Iris pigment epithelial cell (primary cell): ENCODE measurements at regions not wholly inside any gene's neighbourhood (a gene's known extent, or its start where the extent isn't known, plus 50 kb on each side); places are given as distances from the start of the nearest gene placed in this dataset.
A peak's percentile ranks its signal among the peaks of the same experiment; 100 is the strongest.
"Not testable (repeated sequence)": the region's sequence is repeated elsewhere in the genome, so short reads cannot be mapped to it uniquely, and the experiment has no call there.

ENCODE experiments used
- DNase-seq: peaks from one replicate; pipeline ENCODE4 v3.0.0-alpha.2; 2011; ENCODE audit warnings: low read depth

DNA sequence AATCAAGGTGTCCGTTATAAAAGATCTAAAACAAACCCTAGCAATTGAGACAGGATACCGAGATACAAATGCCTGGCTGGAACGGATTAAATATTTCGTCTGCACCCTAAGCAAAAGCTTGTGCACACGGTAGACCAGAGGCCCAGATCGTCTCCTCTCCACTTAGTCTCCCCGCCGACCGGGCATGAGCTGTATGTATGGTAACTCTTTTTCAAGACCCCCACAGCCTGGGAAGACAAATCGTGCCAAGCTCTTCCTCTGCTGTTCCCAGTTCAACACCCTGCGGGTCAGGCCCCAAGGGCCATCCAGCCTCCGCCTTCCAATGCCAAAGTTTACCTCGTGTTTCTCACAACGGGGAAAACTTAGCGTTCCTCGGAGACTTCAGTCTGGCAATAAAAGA, 285.7 kb upstream of the GALNT17 start:
- no peak for DNase-seq

DNA sequence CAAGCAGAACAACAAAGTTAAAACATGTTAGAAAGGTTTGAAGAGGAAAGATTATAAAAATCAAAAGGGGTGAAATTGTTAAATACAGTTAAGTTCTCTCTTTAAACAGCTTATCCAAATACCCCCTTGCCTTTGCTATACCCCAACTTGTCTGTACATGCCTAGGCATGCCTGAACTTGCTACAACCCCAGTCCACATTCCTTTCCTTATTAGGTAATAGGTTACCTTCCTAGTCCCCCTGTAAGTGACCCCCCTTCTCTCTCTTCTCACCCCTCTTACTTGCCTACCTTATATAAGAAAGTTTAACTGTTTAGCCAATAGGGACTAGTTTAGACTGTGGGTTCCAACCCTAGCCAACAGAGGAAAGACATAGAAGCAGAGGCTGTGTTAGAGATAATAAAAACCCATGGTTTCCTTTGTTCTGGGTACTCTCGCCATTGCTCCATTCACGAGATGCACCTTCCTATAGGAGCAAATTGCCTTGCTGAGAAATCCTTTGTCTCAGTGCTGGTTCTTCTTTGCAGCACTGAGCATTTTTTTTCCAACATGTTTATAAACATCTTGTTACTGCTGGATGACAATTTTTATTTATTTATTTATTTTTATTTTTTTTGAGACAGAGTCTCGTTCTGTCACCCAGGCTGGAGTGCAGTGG, 282.2 kb upstream of the GALNT17 start:
- no peak for DNase-seq

DNA sequence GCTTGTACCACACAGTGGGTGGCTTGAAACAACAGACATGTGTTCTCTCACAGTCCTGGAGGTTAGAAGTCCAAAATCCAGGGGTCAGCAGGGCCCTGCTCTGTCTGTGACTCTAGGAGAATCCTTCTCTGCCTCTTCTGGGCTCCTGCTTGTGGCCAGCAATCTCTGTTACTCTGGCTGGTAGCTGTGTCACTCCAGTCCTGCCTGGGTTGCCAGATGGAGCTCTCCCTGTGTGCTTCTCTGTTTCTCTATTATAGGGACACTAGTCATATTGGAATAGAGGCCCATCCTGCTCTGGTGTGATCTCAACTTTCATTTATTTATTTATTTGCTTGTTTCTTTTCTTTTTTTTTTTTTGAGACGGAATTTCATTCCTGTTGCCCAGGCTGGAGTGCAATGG, 276.6 kb upstream of the GALNT17 start:
- no peak for DNase-seq

DNA sequence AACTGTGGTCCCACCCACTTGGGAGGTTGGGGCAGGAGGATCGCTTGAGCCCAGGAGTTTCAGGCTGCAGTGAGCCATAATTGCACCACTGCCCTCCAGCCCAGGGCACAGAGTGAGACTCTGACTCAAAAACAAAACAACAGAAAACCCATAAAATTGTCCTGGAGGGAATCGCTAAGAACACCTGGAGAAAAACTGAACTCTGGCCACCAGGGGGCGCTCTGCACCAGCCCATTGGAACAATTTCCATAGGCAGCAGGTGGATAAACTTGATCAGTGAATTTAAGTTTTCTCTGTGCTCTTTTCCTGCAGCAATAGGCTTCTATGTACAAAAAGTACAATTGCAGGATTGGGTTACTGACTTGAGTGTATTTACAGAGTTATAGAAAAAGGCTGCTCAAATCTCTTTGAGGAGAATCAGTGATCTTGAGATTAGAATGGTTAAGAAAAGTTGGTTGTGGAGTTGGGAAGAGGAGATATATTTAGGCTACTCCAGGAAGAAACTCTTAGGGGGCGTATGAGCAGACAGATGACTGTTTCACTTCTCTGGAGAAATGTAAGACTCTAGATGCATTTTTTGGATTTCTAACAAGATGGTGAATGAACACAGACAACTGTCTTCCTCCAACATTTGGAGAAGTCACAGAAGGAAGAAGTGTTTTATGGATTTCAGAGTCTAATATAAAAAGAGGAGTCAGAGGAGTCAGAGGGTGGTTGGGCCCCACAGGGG, 274.9 kb upstream of the GALNT17 start:
- peak; percentile 41 for DNase-seq

DNA sequence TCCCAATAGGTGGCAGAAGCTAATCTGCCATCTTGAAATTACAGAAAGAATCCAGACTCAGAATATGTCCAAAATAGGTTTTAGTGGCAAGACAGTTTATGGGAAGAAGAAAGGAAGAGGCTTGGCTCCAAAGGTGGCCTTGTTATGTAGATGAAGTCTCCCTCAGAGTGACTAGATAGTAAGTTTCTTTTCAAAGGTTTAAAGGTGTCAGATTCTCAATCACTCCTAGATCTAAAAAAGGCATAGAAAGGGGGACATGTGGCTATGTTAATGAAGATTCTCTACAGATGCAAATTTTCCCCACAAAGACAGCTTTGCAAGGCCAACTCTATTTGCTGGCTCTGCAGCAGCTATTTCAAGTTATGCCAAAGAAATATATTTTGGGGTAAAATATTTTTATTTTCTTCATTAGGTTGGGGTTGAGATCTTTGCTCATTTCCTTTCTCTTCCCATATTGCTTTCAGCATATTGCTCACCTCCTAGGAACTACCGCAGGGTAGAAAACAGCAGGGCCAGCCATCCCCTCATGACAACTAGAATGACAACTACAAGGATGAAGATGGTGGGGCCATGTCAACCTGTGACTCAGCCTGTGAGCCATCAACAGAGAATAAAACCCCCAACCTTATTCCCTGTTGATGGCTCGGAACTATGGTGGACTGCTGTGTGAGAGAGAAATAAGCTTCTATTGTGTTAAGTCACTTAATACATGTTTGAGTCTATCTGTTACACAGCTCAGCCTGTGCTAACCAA, 274.0 kb upstream of the GALNT17 start:
- no peak for DNase-seq

DNA sequence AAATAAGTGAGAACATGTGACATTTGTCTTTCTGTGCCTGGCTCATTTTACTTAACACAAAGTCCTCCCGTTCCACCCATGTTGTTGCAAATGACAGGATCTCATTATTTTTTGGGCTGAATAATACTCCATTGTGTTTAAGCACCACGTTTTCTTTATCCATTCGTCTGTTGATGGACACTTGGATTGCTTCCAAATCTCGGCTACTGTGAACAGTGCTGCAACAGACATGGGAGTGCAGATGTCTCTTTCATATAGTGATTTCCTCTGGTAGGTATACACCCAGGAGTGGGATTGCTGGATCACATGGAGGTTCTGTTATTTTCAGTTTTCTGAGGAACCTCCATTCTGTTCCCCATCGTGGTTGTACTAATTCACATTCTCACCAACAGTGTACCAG, 264.4 kb upstream of the GALNT17 start:
- no peak for DNase-seq

DNA sequence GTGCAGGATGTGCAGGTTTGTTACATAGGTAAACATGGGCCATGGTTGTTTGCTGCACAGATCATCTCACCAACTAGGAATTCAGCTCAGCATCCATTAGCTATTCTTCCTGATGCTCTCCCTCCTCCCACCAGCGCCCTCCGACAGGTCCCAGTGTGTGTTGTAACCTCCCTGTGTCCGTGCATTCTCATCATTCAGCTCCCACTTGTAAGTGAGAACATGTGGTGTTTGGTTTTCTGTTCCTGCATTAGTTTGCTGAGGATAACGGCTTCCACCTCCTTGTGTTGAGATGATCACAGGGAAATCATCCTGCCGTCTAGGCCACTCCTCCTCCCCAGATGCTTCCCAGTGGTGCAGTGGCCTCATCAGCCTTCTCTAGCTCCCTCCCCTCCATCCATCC, 261.6 kb upstream of the GALNT17 start:
- no peak for DNase-seq

DNA sequence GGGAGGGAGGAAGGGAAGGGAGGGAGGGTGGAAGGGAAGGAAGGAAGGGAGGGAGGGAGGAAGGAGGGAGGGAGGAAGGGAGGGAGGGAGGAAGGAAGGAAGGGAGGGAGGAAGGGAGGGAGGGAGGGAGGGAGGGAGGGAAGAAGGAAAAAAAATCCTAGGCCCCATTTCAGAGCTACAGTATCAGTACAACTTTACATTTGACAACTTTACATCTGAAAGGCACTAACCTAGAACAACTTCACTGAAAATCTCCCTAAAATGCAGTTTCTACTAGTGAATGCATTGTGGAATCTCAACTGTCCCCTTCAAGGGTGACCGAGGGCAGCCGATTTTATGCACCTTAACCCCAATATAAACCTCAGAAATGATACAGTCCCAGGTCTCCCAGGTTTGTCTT, 259.8 kb upstream of the GALNT17 start:
- DNase-seq, result no peak

DNA sequence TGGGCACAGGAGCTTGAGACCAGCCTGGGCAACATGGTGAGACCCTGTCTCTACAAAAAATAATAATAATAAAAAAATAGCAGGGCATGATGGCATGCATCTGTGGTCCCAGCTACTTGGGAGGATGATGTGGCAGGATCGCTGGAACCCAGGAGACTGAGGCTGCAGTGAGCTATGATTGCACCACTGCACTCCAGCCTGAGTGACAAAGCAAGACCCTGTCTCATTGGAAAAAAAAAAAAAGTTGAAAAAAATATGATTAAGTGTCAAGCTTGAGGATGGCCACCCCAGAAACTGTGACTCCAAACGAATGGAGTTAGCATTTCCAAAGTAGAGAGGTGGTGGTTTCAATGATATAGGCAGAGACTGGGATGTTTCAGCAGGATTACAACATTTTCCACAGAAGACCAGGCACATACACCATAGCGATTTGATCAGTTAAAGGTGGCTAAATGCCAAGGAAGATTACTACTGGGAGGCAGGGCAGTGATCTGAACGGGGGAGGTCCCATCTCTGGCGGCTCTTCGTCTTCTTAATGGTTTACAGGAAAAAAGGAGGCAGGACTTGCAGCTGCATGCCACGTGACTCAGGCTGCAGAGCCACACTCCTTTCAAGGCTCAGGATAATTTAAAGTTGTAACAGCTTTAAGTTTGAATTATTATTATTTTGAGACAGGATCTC, 250.6 kb upstream of the GALNT17 start:
- no peak for DNase-seq

DNA sequence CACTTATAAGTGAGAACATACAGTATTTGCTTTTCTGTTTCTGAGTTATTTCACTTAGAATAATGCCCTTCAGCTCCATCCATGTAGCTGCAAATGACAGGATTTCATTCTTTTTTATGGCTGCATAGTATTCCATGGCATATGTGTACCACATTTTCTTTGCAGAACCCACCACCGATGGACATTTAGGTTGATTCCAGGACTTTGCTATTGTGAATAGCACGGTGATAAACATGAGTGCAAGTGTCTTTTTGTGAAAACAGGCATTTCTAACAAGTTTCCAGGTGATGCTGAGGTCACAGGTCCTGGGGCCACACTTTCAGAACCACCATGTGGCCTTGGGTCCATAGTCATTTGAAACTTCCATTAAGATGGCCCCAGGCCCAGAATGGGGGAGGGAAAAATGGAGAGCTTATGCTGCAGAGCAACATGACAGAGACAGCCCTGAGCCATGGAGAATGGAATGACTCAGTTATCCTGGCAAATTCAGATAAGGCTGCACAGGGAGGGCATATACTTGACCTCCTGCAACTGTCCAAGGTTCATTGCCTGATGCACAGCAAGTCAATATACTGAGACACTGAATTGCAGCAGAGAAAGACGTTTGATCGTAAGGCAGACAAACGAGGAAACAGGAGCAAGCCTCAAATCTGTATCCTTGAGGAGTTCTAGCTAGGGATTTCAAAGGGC, 248.0 kb upstream of the GALNT17 start:
- no peak for DNase-seq

DNA sequence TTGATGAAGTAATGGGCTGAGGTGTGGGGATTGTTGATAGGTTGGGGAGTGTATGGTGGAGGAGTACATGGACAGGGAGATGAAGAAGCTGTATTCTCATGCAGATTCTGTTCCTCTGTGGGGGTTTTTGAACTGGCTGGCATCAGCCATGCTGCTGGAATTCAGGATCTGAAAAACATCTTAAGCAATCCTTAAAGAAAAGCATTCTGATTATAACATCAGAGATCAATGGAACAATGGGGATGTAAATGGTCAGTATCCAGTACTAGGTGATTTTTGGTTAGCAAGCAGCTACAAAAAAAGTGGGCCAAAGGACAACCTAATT, 247.5 kb upstream of the GALNT17 start:
- no peak for DNase-seq

DNA sequence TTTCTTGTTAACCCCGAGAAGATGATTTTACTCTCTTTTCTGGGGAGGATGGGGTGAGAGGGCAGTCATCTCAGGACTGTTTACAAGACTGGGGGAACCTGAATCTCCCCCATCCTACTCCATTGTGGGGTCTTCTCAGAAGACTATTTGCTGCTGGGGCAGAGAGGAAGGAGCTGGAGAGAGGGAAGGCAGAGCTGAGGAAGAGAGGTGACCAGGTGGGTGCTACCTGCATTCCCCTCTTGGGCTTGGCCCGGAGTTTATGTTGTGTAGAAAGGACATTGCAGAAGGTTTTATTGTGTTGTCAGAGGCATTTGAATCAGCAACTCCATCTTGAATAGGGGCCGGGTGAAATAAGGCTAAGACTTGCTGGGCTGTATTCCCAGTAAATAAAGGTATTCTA, 247.1 kb upstream of the GALNT17 start:
- DNase-seq, result no peak

DNA sequence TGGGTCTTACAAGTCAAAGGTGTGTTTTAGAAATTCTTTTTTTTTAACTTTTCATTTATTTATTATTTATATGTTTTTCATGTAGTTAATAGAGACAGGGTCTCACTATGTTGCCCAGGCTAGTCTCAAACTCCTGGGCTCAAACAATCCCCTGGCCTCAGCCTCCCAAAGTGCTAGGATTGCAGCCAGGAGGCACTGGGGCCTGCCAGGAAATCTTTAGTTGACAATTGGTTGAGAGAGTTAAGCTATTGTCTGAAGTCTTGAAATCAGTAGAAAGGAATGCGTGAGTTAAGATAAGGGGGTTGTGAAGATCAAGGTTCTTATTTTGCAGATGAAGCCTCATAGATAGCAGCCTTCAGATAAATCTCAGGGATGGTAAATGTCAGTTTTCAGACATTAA, 245.4 kb upstream of the GALNT17 start:
- no peak for DNase-seq

DNA sequence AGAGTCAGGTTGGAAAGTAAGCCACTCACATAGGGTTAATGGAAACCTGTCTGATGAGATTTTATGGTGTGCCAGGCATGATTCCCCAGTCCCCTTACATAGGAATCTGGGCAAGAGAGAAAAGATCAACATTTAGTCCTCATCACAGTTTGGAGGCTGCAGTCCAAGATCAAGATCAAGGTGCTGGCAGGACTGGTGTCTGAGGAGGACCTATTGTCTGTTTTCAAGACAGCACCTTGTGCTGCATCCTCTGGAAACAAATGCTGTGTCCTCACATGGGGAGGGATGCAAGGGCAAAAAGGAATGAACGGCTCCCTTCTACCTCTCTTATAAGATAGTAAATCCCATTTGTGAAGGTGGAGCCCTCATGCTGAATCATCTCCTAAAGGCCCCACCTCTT, 244.8 kb upstream of the GALNT17 start:
- no peak for DNase-seq

DNA sequence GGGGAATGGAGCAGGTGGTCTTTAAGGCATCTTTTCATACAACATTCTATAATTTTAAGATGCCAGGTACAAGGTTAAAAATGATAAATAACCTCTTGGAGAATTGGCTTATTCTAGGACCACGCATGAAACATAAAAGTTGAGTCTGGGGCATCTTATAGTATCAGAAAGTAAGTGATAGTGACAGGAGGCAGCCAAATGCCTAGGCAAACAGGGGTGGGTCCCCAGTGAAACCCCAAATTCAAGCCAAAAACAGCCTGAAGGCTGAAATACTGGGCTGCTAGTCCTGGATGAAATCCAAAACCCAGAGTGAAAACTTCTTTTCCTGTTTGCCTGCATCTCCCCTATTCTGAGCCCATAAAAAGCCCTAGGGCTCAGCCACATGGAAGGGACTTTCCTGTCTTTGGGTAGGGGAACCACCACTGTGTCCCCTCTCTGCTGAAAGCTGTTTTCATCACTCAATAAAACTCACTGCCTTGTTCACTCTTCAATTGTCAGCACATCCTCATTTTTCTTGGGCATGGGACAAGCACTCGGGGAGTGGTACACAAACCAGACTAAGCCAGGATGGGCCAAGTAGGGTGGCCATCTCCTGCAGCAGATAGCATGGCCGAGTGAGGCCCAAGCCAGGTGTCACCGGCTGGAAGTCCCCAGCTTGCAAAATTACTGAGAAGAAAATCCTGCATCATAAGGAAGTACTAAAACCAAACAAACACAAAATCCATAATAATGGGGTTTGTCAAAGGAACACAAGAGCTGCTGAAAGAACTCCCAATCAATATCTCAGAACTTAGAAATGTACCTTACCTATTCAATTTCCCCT, 241.6 kb upstream of the GALNT17 start:
- DNase-seq, result no peak

DNA sequence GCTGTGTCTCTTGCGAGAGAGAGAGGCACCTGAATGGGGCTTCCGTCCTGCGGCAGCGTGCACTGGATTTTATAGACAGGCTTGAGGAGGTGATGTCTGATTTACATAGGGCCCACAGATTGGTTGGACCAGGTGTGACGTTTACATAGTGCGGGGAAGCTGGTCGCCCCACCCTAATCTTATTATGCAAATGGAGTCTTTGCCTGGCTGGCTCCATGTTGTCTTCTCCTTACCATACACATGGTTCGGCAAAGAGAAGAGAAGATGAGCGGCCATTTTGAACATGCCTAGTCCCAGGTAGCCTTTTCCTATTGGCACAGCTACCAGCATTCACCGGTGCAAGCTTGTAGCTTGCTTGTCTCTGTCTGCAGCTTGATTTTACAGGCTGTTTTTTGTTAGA, 238.5 kb upstream of the GALNT17 start:
- DNase-seq, result no peak

DNA sequence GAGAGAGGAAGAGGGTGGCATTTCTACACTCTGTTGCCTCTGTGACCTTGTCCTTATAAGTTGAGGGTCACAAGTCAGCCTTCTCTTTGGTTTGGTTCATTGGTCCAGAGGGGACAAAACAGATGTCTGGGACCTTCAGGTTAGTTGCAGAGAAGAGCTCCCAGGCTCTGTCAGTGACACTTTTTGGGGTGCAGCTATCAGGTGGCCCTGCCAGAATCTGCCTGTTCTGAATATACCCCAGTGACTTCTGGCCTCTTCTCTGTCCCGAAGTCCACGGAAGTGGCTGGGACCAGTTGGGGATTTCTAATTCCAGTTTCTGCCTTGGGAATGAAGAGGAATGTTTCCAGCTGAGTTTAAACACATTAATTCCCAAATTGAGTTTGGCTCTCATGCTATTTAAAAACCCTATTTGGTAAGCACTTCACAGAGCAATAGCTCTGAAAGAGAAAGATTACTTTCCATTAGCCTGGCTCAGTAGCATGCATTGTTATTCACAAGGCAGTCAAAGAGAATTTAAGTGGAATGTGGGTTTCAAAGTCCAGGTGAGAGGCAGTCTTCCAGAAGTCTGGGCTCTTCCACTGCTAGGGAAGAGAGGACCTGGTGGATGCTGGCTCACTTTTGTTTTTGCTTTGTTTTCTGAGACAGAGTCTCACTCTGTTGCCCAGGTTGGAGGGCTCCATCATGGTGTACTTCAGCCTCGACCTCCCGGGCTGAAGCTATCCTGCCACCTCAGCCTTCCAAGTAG, 237.8 kb upstream of the GALNT17 start:
- no peak for DNase-seq

DNA sequence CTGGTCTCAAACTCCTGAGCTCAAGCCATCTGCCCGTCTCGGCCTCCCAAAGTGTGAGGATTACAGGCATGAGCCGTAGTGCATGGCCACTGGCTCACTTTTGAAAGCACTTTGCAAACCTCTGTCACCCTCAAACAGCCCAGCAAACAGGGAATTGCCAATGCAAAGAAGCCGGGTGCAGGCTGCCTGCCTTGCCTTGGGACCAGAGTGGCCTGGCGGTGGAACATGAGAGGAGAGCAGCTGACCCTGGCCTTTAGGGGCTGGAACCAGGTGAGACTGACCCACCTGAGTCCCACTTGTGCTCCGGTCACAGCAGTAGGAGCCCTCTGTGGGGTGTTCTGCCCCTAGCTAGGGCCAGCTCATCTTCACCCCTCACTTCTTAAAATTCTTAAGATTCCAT, 237.1 kb upstream of the GALNT17 start:
- no peak for DNase-seq

DNA sequence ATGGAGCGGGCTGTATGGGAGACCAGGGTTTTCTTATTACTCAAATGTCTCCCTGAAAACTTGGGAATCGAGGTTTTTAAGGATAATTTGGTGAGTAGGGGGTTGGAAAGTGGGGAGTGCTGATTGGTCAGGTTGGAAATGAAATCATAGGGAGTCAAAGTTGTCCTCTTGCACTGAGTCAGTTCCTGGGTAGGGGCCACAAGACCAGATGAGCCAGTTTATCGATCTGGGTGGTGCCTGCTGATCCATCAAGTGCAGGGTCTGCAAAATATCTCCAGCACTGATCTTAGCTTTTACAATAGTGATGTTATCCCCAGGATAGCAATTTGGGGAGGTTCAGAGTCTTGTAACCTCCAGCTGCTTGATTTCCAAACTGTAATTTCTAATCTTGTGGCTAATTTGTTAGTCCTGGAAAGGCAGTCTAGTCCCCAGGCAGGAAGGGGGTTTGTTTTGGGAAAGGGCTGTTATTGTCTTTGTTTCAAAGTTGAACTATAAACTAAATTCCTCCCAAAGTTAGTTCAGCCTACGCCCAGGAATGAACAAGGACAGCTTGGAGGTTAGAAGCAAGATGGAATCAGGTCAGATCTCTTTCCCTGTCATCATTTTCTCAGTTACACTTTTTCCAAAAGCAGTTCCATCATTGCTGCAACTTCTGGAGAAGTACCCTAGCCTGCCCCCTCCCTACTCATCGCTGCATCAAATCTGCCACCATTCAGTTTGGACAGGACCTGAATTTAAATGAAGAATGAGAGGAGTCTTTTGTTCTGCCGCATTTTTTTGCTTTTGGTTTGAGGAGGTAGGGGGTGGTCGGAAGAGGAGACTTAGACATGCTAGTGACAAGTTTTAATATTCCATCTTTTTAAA, 236.4 kb upstream of the GALNT17 start:
- DNase-seq, result not testable (repeated sequence)
